H1 (cell line): ENCODE measurements at regions not wholly inside any gene's neighbourhood (a gene's known extent, or its start where the extent isn't known, plus 50 kb on each side); places are given as distances from the start of the nearest gene placed in this dataset.

ENCODE experiments used
- CTCF ChIA-PET: fragments of 300-600 bp; sonication (Branson Sonifier 250); formaldehyde crosslinking; loops from one replicate; lab custom pipeline; 2021; ENCODE audit not compliant: partially characterized antibody; lab: Charles Lee
- POLR2A ChIA-PET: fragments of 300-600 bp; sonication (Branson Sonifier 250); formaldehyde crosslinking; loops from one replicate; lab custom pipeline; 2021; ENCODE audit warnings: inconsistent platforms; ENCODE audit not compliant: partially characterized antibody; lab: Charles Lee
- DNase-seq, 2 experiments: peaks; one replicate each; pipeline versions ENCODE4 v3.0.0 to v3.0.0-alpha.2; 2010 to 2022; ENCODE audit warnings: low spot score in 2 of 2, low read depth in 1 of 2, mixed read lengths in 1 of 2
- FAIRE-seq: peaks from 2 replicates; lab custom pipeline; 2011; peaks lifted over from hg19 to GRCh38; lab: Jason Lieb, UNC
- H2AFZ ChIP-seq: 2 replicates; pipeline ENCODE4 v1.8.1; 2012; ENCODE audit warnings: low read length, inconsistent platforms
- H2AK5ac ChIP-seq: 2 replicates; pipeline ENCODE4 v1.6.1; 2013; ENCODE audit warnings: low read depth, low read length
- H2BK120ac ChIP-seq: replicated peaks from 2 replicates; pipeline ENCODE3; 2013; ENCODE audit warnings: low read depth, low read length, inconsistent platforms
- H2BK12ac ChIP-seq: 2 replicates; pipeline ENCODE4 v1.6.1; 2013; ENCODE audit warnings: low read depth, low read length
- H2BK15ac ChIP-seq: 2 replicates; pipeline ENCODE4 v1.6.1; 2013; ENCODE audit warnings: low read length
- H2BK20ac ChIP-seq: 2 replicates; pipeline ENCODE4 v1.6.1; 2013; ENCODE audit warnings: low read length
- H2BK5ac ChIP-seq: 2 replicates; pipeline ENCODE4 v1.6.1; 2013; ENCODE audit warnings: low read depth, low read length
- H3K14ac ChIP-seq: 2 replicates; pipeline ENCODE4 v1.6.1; 2013; ENCODE audit warnings: inconsistent platforms; ENCODE audit not compliant: insufficient read length
- H3K18ac ChIP-seq: 2 replicates; pipeline ENCODE4 v1.6.1; 2013; ENCODE audit warnings: low read length; ENCODE audit errors: extremely low read depth
- H3K23ac ChIP-seq: 2 replicates; pipeline ENCODE4 v1.6.1; 2013; ENCODE audit warnings: inconsistent platforms; ENCODE audit not compliant: insufficient read length
- H3K23me2 ChIP-seq: 2 replicates; pipeline ENCODE4 v1.6.1; 2013; ENCODE audit warnings: low read depth, low read length
- H3K27ac ChIP-seq: 2 replicates; pipeline ENCODE4 v1.6.1; 2011; ENCODE audit warnings: low read depth, low read length, inconsistent platforms
- H3K27me3 ChIP-seq, 4 experiments: replicated peaks in 1 of 4; 1 replicate in 1 of 4; 2 replicates in 3 of 4; pipeline versions ENCODE4 v1.6.1 to v1.8.1; 2011 to 2013; ENCODE audit warnings: low read length in 3 of 4, mild to moderate bottlenecking in 3 of 4, inconsistent platforms in 2 of 4, mixed read lengths in 2 of 4, moderate library complexity in 1 of 4; ENCODE audit not compliant: control insufficient read depth in 3 of 4, insufficient read depth in 3 of 4; ENCODE audit errors: extremely low read depth in 1 of 4
- H3K36me3 ChIP-seq, 4 experiments: 2 replicates each; pipeline versions ENCODE4 v1.6.1 to v1.8.1; 2011 to 2013; ENCODE audit warnings: mild to moderate bottlenecking in 4 of 4, low read length in 3 of 4, moderate library complexity in 2 of 4, control low read depth in 1 of 4, inconsistent platforms in 1 of 4; ENCODE audit not compliant: insufficient read depth in 4 of 4, control insufficient read depth in 2 of 4
- H3K4ac ChIP-seq: replicated peaks from 2 replicates; pipeline ENCODE3; 2013; ENCODE audit warnings: low read length, low read depth, mixed read lengths, inconsistent platforms; ENCODE audit not compliant: insufficient read length
- H3K4me1 ChIP-seq, 4 experiments: replicated peaks in 1 of 4; 1 replicate in 1 of 4; 2 replicates in 3 of 4; pipeline versions ENCODE4 v1.6.1 to v1.8.1; 2011 to 2013; ENCODE audit warnings: low read length in 3 of 4, inconsistent platforms in 2 of 4, mixed read lengths in 1 of 4; ENCODE audit not compliant: insufficient read depth in 4 of 4, control insufficient read depth in 3 of 4
- H3K4me2 ChIP-seq, 2 experiments: 2 replicates each; pipeline versions ENCODE4 v1.6.1 to v1.8.1; 2011 to 2013; ENCODE audit warnings: low read depth in 2 of 2, low read length in 2 of 2, control low read depth in 1 of 2, inconsistent platforms in 1 of 2, mild to moderate bottlenecking in 1 of 2; ENCODE audit not compliant: insufficient read depth in 1 of 2
- H3K4me3 ChIP-seq, 4 experiments: fragments of 200-600, 300-600 bp in 1 of 4; sonication (generic), shearing (Covaris generic), sonication (Bioruptor Twin) in 1 of 4; 2 replicates each; pipeline versions ENCODE4 v1.5.1 to v1.8.1; 2011 to 2016; ENCODE audit warnings: low read length in 4 of 4, low read depth in 3 of 4, control low read depth in 2 of 4, inconsistent platforms in 2 of 4, mild to moderate bottlenecking in 2 of 4, mixed read lengths in 1 of 4, moderate library complexity in 1 of 4; ENCODE audit not compliant: insufficient read depth in 2 of 4; ENCODE audit errors: extremely low read depth in 1 of 4
- H3K56ac ChIP-seq: replicated peaks from 2 replicates; pipeline ENCODE3; 2013; ENCODE audit warnings: low read depth, mild to moderate bottlenecking, mixed read lengths, low read length, inconsistent platforms; ENCODE audit not compliant: insufficient read length
- H3K79me1 ChIP-seq: 2 replicates; pipeline ENCODE4 v1.6.1; 2013; ENCODE audit warnings: low read depth, low read length, control low read depth
- H3K79me2 ChIP-seq, 2 experiments: 2 replicates each; pipeline versions ENCODE4 v1.6.1 to v1.8.1; 2012 to 2013; ENCODE audit warnings: low read length in 2 of 2, mild to moderate bottlenecking in 2 of 2, inconsistent platforms in 1 of 2; ENCODE audit not compliant: insufficient read depth in 2 of 2, control insufficient read depth in 1 of 2
- H3K9ac ChIP-seq, 4 experiments: replicated peaks in 1 of 4; 1 replicate in 1 of 4; 2 replicates in 3 of 4; pipeline versions ENCODE4 v1.6.1 to v1.8.1; 2011 to 2013; ENCODE audit warnings: low read depth in 3 of 4, low read length in 3 of 4, control low read depth in 2 of 4, mild to moderate bottlenecking in 2 of 4, moderate library complexity in 2 of 4, inconsistent platforms in 1 of 4; ENCODE audit errors: extremely low read depth in 1 of 4
- H3K9me3 ChIP-seq, 2 experiments: 2 replicates each; pipeline versions ENCODE4 v1.6.1 to v1.8.1; 2012 to 2013; ENCODE audit warnings: mild to moderate bottlenecking in 2 of 2, moderate library complexity in 2 of 2, control low read depth in 1 of 2, inconsistent platforms in 1 of 2, low read depth in 1 of 2, low read length in 1 of 2, mixed read lengths in 1 of 2; ENCODE audit not compliant: insufficient read depth in 2 of 2
- H4K20me1 ChIP-seq, 2 experiments: replicated peaks in 1 of 2; 2 replicates each; pipeline versions ENCODE3 to v1.8.1; 2011 to 2013; ENCODE audit warnings: inconsistent platforms in 2 of 2, low read length in 2 of 2, mild to moderate bottlenecking in 1 of 2; ENCODE audit not compliant: insufficient read depth in 2 of 2, control insufficient read depth in 1 of 2
- H4K5ac ChIP-seq: 2 replicates; pipeline ENCODE4 v1.6.1; 2013; ENCODE audit warnings: low read length, low read depth, mixed read lengths, inconsistent platforms; ENCODE audit not compliant: insufficient read length
- H4K8ac ChIP-seq: 2 replicates; pipeline ENCODE4 v1.8.0; 2013; ENCODE audit warnings: mild to moderate bottlenecking, moderate library complexity, low read length, inconsistent platforms; ENCODE audit not compliant: insufficient read depth; ENCODE audit errors: extremely low read depth
- H4K91ac ChIP-seq: replicated peaks from 2 replicates; pipeline ENCODE3; 2013; ENCODE audit warnings: low read length, mixed read lengths, inconsistent platforms; ENCODE audit not compliant: insufficient read length
- CBX8 ChIP-seq: fragments of 300-800, 300-1000 bp; sonication (generic); IDR thresholded peaks from 2 replicates; pipeline ENCODE4 v1.7.1; 2016; ENCODE audit warnings: low read depth, low read length, borderline replicate concordance
- CHD1 ChIP-seq: IDR thresholded peaks from 2 replicates; pipeline ENCODE4 v1.6.1; 2012; ENCODE audit warnings: low read depth, low read length, improper control_type of control experiment
- FOSL1 ChIP-seq: IDR thresholded peaks from 2 replicates; pipeline ENCODE4 v1.6.1; 2011; ENCODE audit warnings: mild to moderate bottlenecking, low read depth, low read length, moderate library complexity; ENCODE audit not compliant: insufficient read depth
- GABPA ChIP-seq: IDR thresholded peaks from 2 replicates; pipeline ENCODE4 v1.6.1; 2011; ENCODE audit warnings: mild to moderate bottlenecking, low read length, moderate library complexity, borderline replicate concordance; ENCODE audit not compliant: insufficient read depth
- HDAC6 ChIP-seq: IDR thresholded peaks from one replicate; pipeline ENCODE4 v1.7.1; 2012; ENCODE audit warnings: low read depth, mild to moderate bottlenecking, inconsistent platforms, low read length, moderate library complexity
- NRF1 ChIP-seq: IDR thresholded peaks from 2 replicates; pipeline ENCODE4 v1.6.1; 2011; ENCODE audit warnings: mild to moderate bottlenecking, low read depth, low read length, improper control_type of control experiment
- POLR2A ChIP-seq, 2 experiments: IDR thresholded peaks; 1 replicate in 1 of 2; 2 replicates in 1 of 2; pipeline ENCODE4 v1.6.1; 2011; ENCODE audit warnings: low read depth in 2 of 2, low read length in 2 of 2, mild to moderate bottlenecking in 2 of 2; ENCODE audit errors: control extremely low read depth in 1 of 2
- RBBP5 ChIP-seq: IDR thresholded peaks from 2 replicates; pipeline ENCODE4 v1.7.1; 2012; ENCODE audit warnings: low read depth, mild to moderate bottlenecking, inconsistent platforms, low read length, moderate library complexity, borderline replicate concordance
- RXRA ChIP-seq: IDR thresholded peaks from 2 replicates; pipeline ENCODE4 v1.6.1; 2011; ENCODE audit warnings: low read depth, mild to moderate bottlenecking, low read length, moderate library complexity; ENCODE audit not compliant: insufficient read depth
- SAP30 ChIP-seq: fragments of 300-600 bp; sonication (generic); IDR thresholded peaks from 2 replicates; pipeline ENCODE4 v1.7.1; 2012; ENCODE audit warnings: low read length, moderate library complexity, mild to moderate bottlenecking, inconsistent platforms; ENCODE audit not compliant: insufficient read depth, insufficient replicate concordance
- SIRT6 ChIP-seq: IDR thresholded peaks from one replicate; pipeline ENCODE4 v1.7.1; 2012; ENCODE audit warnings: low read length, inconsistent platforms
- SIX5 ChIP-seq: IDR thresholded peaks from 2 replicates; pipeline ENCODE4 v1.6.1; 2011; ENCODE audit warnings: mild to moderate bottlenecking, low read depth, low read length
- SP2 ChIP-seq: IDR thresholded peaks from 2 replicates; pipeline ENCODE4 v1.6.1; 2012; ENCODE audit warnings: mild to moderate bottlenecking, low read length, inconsistent platforms
- SP4 ChIP-seq: IDR thresholded peaks from 2 replicates; pipeline ENCODE4 v1.6.1; 2012; ENCODE audit warnings: low read length, inconsistent platforms
- TAF1 ChIP-seq: IDR thresholded peaks from 2 replicates; pipeline ENCODE4 v1.6.1; 2011; ENCODE audit warnings: mild to moderate bottlenecking, low read depth, low read length
- TBP ChIP-seq: IDR thresholded peaks from 2 replicates; pipeline ENCODE4 v1.6.1; 2011; ENCODE audit warnings: low read depth, low read length, improper control_type of control experiment
- WGBS, 2 experiments: shearing (Covaris generic) in 1 of 2; methylation state at CpG; one replicate each; pipeline versions ENCODE4 v1.1.6 to v1.1.7; 2013 to 2015; ENCODE audit warnings: low lambda C conversion rate in 2 of 2, mixed read lengths in 2 of 2, inconsistent platforms in 1 of 2, low coverage in 1 of 2, missing lambda C conversion rate in 1 of 2; ENCODE audit not compliant: insufficient replicate concordance in 2 of 2, insufficient coverage in 1 of 2, insufficient read length in 1 of 2; ENCODE audit errors: extremely low coverage in 1 of 2, missing lambda C conversion rate in 1 of 2; 5-methylcytosine and 5-hydroxymethylcytosine counted together

GRCh38 chr2:146852661-146853060 is 992.2 kb upstream of the ACVR2A start:
- H4K8ac ChIP-seq = no peak overlapping the region
- TF ChIP-seq CBX8 (no peak), SAP30 (no peak), FOSL1 (no peak), SIRT6 (no peak), RXRA (no peak), SIX5 (no peak), CHD1 (no peak), TBP (no peak), TAF1 (no peak), GABPA (no peak), POLR2A (IDR thresholded peaks at IDR 0.05; ENCODE audit: control extremely low read depth in 1 of 2, low read depth in 2 of 2, low read length in 2 of 2) (no peak), SP2 (no peak), NRF1 (no peak), HDAC6 (no peak), SP4 (no peak), RBBP5 (no peak)

More at GRCh38 chr2:146852661-146853060, 992.2 kb upstream of the ACVR2A start:
- no peak overlapping the region for H3K4me2 ChIP-seq
- no peaks in the 10 kb centered on the region for H4K20me1 ChIP-seq
- POLR2A ChIA-PET = no interaction called here
- no peak for FAIRE-seq
- no peak overlapping the region for H3K4ac ChIP-seq
- H3K56ac ChIP-seq = no peak overlapping the region
- CTCF ChIA-PET = no interaction called here
- H2BK15ac ChIP-seq = no peak overlapping the region
- no peak overlapping the region for H3K18ac ChIP-seq
- H2AK5ac ChIP-seq = no peak overlapping the region
- H3K27ac ChIP-seq = no peak overlapping the region
- H2BK12ac ChIP-seq = no peak overlapping the region
- H3K9ac ChIP-seq = no peak overlapping the region
- no peaks in the 10 kb centered on the region for H3K27me3 ChIP-seq
- DNase-seq = no peak
- no peak overlapping the region for H2BK20ac ChIP-seq
- H3K4me1 ChIP-seq = peaks cover 0 to 2% (median 0%) of the 10 kb centered on the region in 4 experiments; a peak in 2 of 7 replicates
- no peaks in the 10 kb centered on the region for H3K23me2 ChIP-seq
- no peak overlapping the region for H3K14ac ChIP-seq
- no peak overlapping the region for H2AFZ ChIP-seq
- no peaks in the 10 kb centered on the region for H3K79me2 ChIP-seq
- WGBS, 2 experiments = 88% methylated on average over 1 of the region's 1 CpG; no CpG with 5 or more reads in 1 of the 2 experiments
- no peak overlapping the region for H4K5ac ChIP-seq
- H3K36me3 ChIP-seq = no peaks in the 10 kb centered on the region
- H3K23ac ChIP-seq = no peak overlapping the region
- no peak overlapping the region for H2BK120ac ChIP-seq
- H3K9me3 ChIP-seq = no peaks in the 10 kb centered on the region
- no peak overlapping the region for H2BK5ac ChIP-seq
- no peak overlapping the region for H4K91ac ChIP-seq
- no peak overlapping the region for H3K4me3 ChIP-seq
- no peaks in the 10 kb centered on the region for H3K79me1 ChIP-seq
